ENCODE measurements at regions not wholly inside any gene's neighbourhood (a gene's known extent, or its start where the extent isn't known, plus 50 kb on each side); places are given as distances from the start of the nearest gene placed in this dataset.

- Histone ChIP-seq H3K36me3 (ENCODE audit: insufficient read depth, low read length) (no peaks in the 10 kb centered on the region), H4K20me1 (ENCODE audit: insufficient read depth, low read length) (no peaks in the 10 kb centered on the region), H3K79me2 (ENCODE audit: insufficient read depth, low read depth, low read length) (no peaks in the 10 kb centered on the region), H2AFZ (ENCODE audit: low read length) (no peak overlapping the region), H3K4me3 (ENCODE audit: low read depth, low read length, poor library complexity, severe bottlenecking) (no peak overlapping the region), H3K27ac (ENCODE audit: low read depth, low read length, poor library complexity, severe bottlenecking) (no peak overlapping the region), H3K4me1 (ENCODE audit: insufficient read depth, low read length, poor library complexity, severe bottlenecking) (no peaks in the 10 kb centered on the region), H3K9me3 (ENCODE audit: low read length) (no peaks in the 10 kb centered on the region), H3K4me2 (ENCODE audit: low read length) (no peak overlapping the region), H3K9me2 (ENCODE audit: insufficient read depth, low read length) (no peaks in the 10 kb centered on the region)
- CTCF ChIA-PET (ENCODE audit: unreplicated experiment) = no interaction called here
- no peak for TF ChIP-seq EZH2phosphoT487 (IDR thresholded peaks at IDR 0.05; ENCODE audit: borderline replicate concordance, low read depth, low read length)
- TF ChIP-seq, protein P1, sequence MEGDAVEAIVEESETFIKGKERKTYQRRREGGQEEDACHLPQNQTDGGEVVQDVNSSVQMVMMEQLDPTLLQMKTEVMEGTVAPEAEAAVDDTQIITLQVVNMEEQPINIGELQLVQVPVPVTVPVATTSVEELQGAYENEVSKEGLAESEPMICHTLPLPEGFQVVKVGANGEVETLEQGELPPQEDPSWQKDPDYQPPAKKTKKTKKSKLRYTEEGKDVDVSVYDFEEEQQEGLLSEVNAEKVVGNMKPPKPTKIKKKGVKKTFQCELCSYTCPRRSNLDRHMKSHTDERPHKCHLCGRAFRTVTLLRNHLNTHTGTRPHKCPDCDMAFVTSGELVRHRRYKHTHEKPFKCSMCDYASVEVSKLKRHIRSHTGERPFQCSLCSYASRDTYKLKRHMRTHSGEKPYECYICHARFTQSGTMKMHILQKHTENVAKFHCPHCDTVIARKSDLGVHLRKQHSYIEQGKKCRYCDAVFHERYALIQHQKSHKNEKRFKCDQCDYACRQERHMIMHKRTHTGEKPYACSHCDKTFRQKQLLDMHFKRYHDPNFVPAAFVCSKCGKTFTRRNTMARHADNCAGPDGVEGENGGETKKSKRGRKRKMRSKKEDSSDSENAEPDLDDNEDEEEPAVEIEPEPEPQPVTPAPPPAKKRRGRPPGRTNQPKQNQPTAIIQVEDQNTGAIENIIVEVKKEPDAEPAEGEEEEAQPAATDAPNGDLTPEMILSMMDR (conservative IDR thresholded peaks at IDR 0.05; ENCODE audit: low read length) = no peak
- POLR2A ChIA-PET = interaction anchor here (0.7 kb wide), 4 partner anchors 16 to 241 kb away, joined by 3 to 6 read pairs (median 4); no protein-coding TSS in a partner anchor
- DNase-seq (ENCODE audit: low spot score) = no peak
- no TSS peak for BruUV-seq (replicated peaks)
- intact Hi-C loops (cut with micrococcal nuclease; ENCODE audit: unreplicated experiment) = no loop called here
Observed at GRCh38 chr3:40858364-40859115, 333.8 kb downstream of the ZNF621 start.

GRCh38 chr3:40862946-40863345, 336.4 kb upstream of the CTNNB1 start:
- Histone ChIP-seq H3K79me2 (ENCODE audit: insufficient read depth, low read depth, low read length) (no peaks in the 10 kb centered on the region), H3K27ac (ENCODE audit: low read depth, low read length, poor library complexity, severe bottlenecking) (no peak overlapping the region), H3K9me3 (ENCODE audit: low read length) (no peaks in the 10 kb centered on the region), H3K36me3 (ENCODE audit: insufficient read depth, low read length) (no peaks in the 10 kb centered on the region), H3K9me2 (ENCODE audit: insufficient read depth, low read length) (no peaks in the 10 kb centered on the region), H3K4me1 (ENCODE audit: insufficient read depth, low read length, poor library complexity, severe bottlenecking) (no peaks in the 10 kb centered on the region), H3K4me3 (ENCODE audit: low read depth, low read length, poor library complexity, severe bottlenecking) (no peak overlapping the region), H4K20me1 (ENCODE audit: insufficient read depth, low read length) (no peaks in the 10 kb centered on the region), H3K4me2 (ENCODE audit: low read length) (no peak overlapping the region), H2AFZ (ENCODE audit: low read length) (no peak overlapping the region)
- DNase-seq (ENCODE audit: low spot score) = no peak
- intact Hi-C loops (cut with micrococcal nuclease; ENCODE audit: unreplicated experiment) = no loop called here
- CTCF ChIA-PET (ENCODE audit: unreplicated experiment) = no interaction called here
- no peak for TF ChIP-seq EZH2phosphoT487 (IDR thresholded peaks at IDR 0.05; ENCODE audit: borderline replicate concordance, low read depth, low read length)
- TF ChIP-seq, protein P1 (conservative IDR thresholded peaks at IDR 0.05; ENCODE audit: low read length) = no peak
- POLR2A ChIA-PET = no interaction called here
- no TSS peak for BruUV-seq (replicated peaks)

- TF ChIP-seq EZH2phosphoT487 (IDR thresholded peaks at IDR 0.05; ENCODE audit: borderline replicate concordance, low read depth, low read length) = no peak
- TF ChIP-seq, protein P1 (conservative IDR thresholded peaks at IDR 0.05; ENCODE audit: low read length) = no peak
- no peak overlapping the region for H3K4me2 ChIP-seq (ENCODE audit: low read length)
- no peak overlapping the region for H3K27ac ChIP-seq (ENCODE audit: low read depth, low read length, poor library complexity, severe bottlenecking)
- no peak for DNase-seq (ENCODE audit: low spot score)
- ChIA-PET POLR2A (no interaction called here), CTCF (ENCODE audit: unreplicated experiment) (no interaction called here)
- no peak overlapping the region for H2AFZ ChIP-seq (ENCODE audit: low read length)
- no peaks in the 10 kb centered on the region for H3K9me3 ChIP-seq (ENCODE audit: low read length)
- no peaks in the 10 kb centered on the region for H3K79me2 ChIP-seq (ENCODE audit: insufficient read depth, low read depth, low read length)
- no peaks in the 10 kb centered on the region for H3K9me2 ChIP-seq (ENCODE audit: insufficient read depth, low read length)
- BruUV-seq (replicated peaks) = no TSS peak
- H4K20me1 ChIP-seq (ENCODE audit: insufficient read depth, low read length) = no peaks in the 10 kb centered on the region
- intact Hi-C loops (cut with micrococcal nuclease; ENCODE audit: unreplicated experiment) = no loop called here
- H3K36me3 ChIP-seq (ENCODE audit: insufficient read depth, low read length) = no peaks in the 10 kb centered on the region
- no peaks in the 10 kb centered on the region for H3K4me1 ChIP-seq (ENCODE audit: insufficient read depth, low read length, poor library complexity, severe bottlenecking)
- H3K4me3 ChIP-seq (ENCODE audit: low read depth, low read length, poor library complexity, severe bottlenecking) = no peak overlapping the region
Observed at GRCh38 chr3:40864146-40864782, 335.0 kb upstream of the CTNNB1 start.

Measured in OCI-LY7 (cell line).